K562 (cell line): ENCODE measurements at regions not wholly inside any gene's neighbourhood (a gene's known extent, or its start where the extent isn't known, plus 50 kb on each side); places are given as distances from the start of the nearest gene placed in this dataset.

Source experiments
- ARID1B ChIP-seq: fragments of 450-650 bp; IDR thresholded peaks from 2 replicates; pipeline ENCODE4 v1.6.1; 2016; ENCODE audit warnings: antibody characterized with exemption, mild to moderate bottlenecking, inconsistent platforms
- ARID3A ChIP-seq: IDR thresholded peaks from 2 replicates; pipeline ENCODE4 v1.6.1; 2012; ENCODE audit warnings: low read depth, low read length, improper control_type of control experiment, borderline replicate concordance
- E2F5 ChIP-seq: sonication (generic); formaldehyde crosslinking; IDR thresholded peaks from 2 replicates; pipeline ENCODE4 v1.8.0; 2022; ENCODE audit warnings: mild to moderate bottlenecking, missing genetic modification reagents
- ELF1 ChIP-seq: fragments of 200-800 bp; sonication (Bioruptor generic); IDR thresholded peaks from 2 replicates; pipeline ENCODE4 v1.6.1; 2016; ENCODE audit warnings: missing genetic modification characterization, missing compliant biosample characterization
- GMEB1 ChIP-seq: fragments of 250-450 bp; sonication (Bioruptor Pico); IDR thresholded peaks from 2 replicates; pipeline ENCODE4 v1.4.0; 2020; ENCODE audit warnings: mild to moderate bottlenecking
- HDAC1 ChIP-seq, 2 experiments: fragments of 450-650 bp; IDR thresholded peaks; 2 replicates each; pipeline ENCODE4 v1.6.1; 2016 to 2017; ENCODE audit warnings: inconsistent platforms in 1 of 2, mild to moderate bottlenecking in 1 of 2, moderate library complexity in 1 of 2
- HDGF ChIP-seq: fragments of 450-650 bp; IDR thresholded peaks from 2 replicates; pipeline ENCODE4 v1.6.1; 2016
- JUNB ChIP-seq: fragments of 450-650 bp; formaldehyde crosslinking; conservative IDR thresholded peaks from 2 replicates; pipeline ENCODE4 v1.4.0; 2020; ENCODE audit warnings: mild to moderate bottlenecking
- KDM5B ChIP-seq: fragments of 200-600 bp; sonication (generic); IDR thresholded peaks from 2 replicates; pipeline ENCODE4 v1.6.1; 2012; ENCODE audit warnings: low read depth, mild to moderate bottlenecking, moderate library complexity, low read length, control low read depth, inconsistent platforms; ENCODE audit not compliant: insufficient replicate concordance
- NFIC ChIP-seq: fragments of 450-650 bp; IDR thresholded peaks from 2 replicates; pipeline ENCODE4 v1.6.1; 2017; ENCODE audit warnings: mild to moderate bottlenecking, inconsistent platforms
- TSHZ1 ChIP-seq: fragments of 250-450 bp; sonication (Bioruptor Pico); IDR thresholded peaks from 2 replicates; pipeline ENCODE4 v1.4.0; 2020; ENCODE audit warnings: mild to moderate bottlenecking, moderate library complexity
- ZBTB11 ChIP-seq, 3 experiments: fragments of 200-800 bp in 1 of 3; fragments of 250-450 bp in 1 of 3; fragments of 450-650 bp in 1 of 3; sonication (Bioruptor Pico) in 1 of 3; sonication (Bioruptor generic) in 1 of 3; formaldehyde crosslinking in 1 of 3; IDR thresholded peaks; 2 replicates each; pipeline versions ENCODE4 v1.6.1 to v1.8.0; 2016 to 2022; ENCODE audit warnings: mild to moderate bottlenecking in 2 of 3, missing genetic modification characterization in 2 of 3, missing compliant biosample characterization in 1 of 3, moderate library complexity in 1 of 3
- ZNF175 ChIP-seq: fragments of 200-800 bp; sonication (Bioruptor generic); IDR thresholded peaks from 2 replicates; pipeline ENCODE4 v1.6.1; 2016; ENCODE audit warnings: low read depth, mild to moderate bottlenecking, missing genetic modification characterization, missing compliant biosample characterization
- ZNF655 ChIP-seq: fragments of 250-450 bp; sonication (Bioruptor Pico); IDR thresholded peaks from 2 replicates; pipeline ENCODE4 v1.5.0; 2021

GRCh38 chr7:131111081-131111576 lies 216.5 kb upstream of the MKLN1 start (continued):
- TF ChIP-seq ZBTB11 (CRISPR knock-in tag; IDR thresholded peaks at IDR 0.05) (no peak), HDAC1 (IDR thresholded peaks at IDR 0.05) (no peak), E2F5 (CRISPR knock-in tag) (no peak), NFIC (no peak), KDM5B (no peak), ELF1 (tag) (peak; percentile 49; the same call in 1 of the 2 replicates), GMEB1 (CRISPR knock-in tag) (peak; percentile 33; the same call in 1 of the 2 replicates), JUNB (CRISPR knock-in tag) (no peak), ARID1B (peak; percentile 49; the same call in 1 of the 2 replicates), HDGF (no peak), ARID3A (no peak), TSHZ1 (CRISPR knock-in tag) (no peak), ZNF655 (CRISPR knock-in tag) (no peak), ZNF175 (CRISPR knock-in tag) (no peak)
